ENCODE measurements at regions not wholly inside any gene's neighbourhood (a gene's known extent, or its start where the extent isn't known, plus 50 kb on each side); places are given as distances from the start of the nearest gene placed in this dataset.
"Not testable (repeated sequence)": the region's sequence is repeated elsewhere in the genome, so short reads cannot be mapped to it uniquely, and the experiment has no call there.

- DNase-seq = no peak
These were observed 83.2 kb upstream of the OGFRL1 start for GRCh38 chr6:71205336-71205956.

DNA sequence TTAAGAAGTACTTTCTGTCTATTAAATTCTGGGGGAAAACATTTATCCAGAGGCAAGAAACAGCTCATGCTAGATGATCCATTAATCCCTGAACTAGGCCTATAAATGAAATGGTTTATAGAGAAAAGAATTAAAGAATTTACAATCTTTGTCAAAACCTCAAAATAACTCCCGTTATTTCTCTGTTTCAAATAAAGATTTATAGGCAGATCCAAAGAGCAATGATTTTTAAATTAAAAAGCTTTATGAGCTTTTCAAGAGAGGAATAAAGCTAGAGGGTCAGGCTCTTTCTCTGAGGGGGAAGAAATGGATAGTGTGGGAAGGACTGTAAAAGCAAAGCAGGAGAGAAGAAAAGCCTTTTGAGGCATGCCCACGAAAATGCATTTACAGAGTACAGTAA is 82.5 kb upstream of the OGFRL1 start:
- no peak for DNase-seq

GRCh38 chr6:71209206-71209605 is 79.4 kb upstream of the OGFRL1 start:
- no peak for DNase-seq

DNA sequence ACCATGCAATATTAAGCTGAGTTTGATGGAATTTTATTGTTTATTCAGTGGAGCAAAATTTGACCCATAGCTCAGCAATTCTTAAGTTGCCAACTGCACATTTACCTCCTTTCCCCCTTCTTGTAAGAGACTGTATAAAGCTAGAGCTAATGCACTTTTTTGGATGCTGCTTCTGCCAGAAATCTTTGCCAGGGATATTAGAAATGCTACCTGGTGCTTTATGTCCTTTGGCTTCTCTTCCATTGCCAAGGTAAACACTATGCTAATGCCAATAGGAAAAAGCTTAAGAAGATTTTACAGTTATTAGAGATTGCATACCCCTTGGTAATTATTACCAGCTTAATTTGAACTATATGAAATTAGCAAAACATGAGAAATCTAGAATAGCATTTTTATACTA is 79.0 kb upstream of the OGFRL1 start:
- DNase-seq = no peak

GRCh38 chr6:71211799-71212198 is 76.8 kb upstream of the OGFRL1 start:
- DNase-seq = no peak

DNA sequence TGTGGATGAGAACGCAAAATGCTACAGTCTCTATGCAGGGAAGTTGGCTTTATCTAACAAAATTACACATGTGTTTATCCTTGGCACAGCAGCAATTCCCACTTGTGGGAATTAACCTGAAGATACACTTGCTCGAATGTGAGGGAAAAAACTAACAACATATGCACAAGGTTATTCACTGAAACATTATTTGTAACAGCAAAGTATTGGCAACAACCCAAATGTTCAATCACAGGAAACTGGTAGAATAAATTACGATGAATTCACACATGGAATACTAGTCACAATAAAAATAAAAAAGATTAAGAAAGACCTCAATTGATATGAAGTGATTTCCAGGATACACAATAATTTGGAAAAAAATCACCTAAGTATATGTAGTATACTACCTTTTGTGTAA is 68.1 kb upstream of the OGFRL1 start:
- no peak for DNase-seq

DNA sequence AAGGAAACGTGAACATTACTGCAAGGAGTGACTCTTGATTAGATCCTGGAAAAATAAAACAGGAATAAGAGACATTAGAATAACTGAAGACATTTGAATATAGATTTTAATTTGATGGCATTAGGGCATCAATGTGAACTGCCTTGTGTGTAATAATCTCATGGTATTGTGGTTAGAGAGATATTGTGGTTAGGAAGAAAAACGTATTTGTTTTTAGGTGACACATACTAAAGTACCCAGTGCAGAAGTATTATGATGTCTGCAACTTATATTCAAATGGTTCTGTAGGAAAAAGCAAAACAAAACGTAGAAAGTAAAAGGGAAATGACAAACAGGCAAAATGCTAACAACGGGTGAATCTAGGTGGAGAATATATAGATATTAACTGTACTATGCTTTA is 65.9 kb upstream of the OGFRL1 start:
- DNase-seq = no peak

DNA sequence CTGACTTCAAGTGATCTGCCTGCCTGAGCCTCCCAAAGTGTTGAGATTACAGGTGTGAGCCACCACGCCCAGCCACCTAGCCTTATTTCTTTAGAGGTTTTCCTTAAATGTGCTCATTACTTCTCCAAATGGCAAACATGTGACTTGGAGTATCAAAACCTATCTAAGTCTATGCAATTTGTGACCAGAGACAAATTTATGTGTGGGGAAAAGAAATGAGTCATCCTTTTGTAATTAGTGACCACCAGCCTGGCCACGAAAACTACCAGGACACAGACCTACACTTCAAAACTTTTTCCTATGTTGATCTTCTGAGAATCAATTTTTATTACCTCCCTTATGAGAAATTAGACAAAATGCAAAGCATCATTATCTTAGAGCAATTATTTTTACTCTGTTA is 64.6 kb upstream of the OGFRL1 start:
- DNase-seq = no peak

- no peak for DNase-seq
These were observed 62.5 kb upstream of the OGFRL1 start for GRCh38 chr6:71226151-71226550.

GRCh38 chr6:71228461-71229041 is 60.1 kb upstream of the OGFRL1 start:
- DNase-seq = no peak

DNA sequence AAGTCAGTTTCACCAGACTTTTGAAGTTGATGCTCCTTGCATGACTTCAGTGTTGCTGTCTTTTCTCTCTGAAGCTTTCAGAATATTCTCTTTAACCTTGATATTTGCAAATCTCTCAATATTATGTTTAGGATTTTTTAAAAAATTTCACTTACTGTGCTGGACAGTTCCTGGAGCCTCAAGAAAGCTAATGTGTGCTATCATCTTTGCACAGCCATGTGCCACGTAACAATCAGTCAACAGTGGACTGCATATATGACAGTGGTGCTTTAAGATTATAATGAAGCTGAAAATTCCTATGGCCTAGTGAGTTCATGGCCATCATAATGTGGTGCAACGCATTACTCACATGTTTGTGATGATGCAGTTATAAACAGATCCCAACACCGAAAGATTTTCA is 59.1 kb upstream of the OGFRL1 start:
- DNase-seq = no peak

- not testable (repeated sequence) for DNase-seq
These were observed 55.7 kb upstream of the OGFRL1 start for GRCh38 chr6:71232890-71233289.

DNA sequence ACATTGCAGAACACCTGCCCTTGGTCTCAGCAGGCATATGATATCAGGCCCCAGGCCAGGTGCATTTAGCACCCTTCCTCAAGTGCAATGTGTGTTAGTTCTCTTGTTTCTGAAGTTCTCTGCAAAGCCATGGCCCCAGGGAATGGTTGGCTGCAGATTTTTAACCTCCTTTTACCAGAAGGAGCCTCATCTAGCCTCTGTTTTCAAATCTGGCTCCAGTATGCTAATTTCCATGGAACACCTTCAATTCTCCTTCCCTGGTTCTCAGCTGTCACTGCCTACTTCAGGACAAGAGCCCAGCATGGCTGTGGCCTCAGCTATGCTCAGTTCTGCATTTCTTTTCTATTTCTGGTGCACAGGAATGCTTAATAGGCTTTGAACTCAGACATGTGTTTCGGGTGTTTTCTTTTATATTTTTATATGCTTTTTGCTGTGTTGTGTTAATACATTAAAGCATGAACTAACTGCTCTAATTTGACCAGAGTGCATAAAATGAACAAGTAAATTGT is 51.6 kb upstream of the OGFRL1 start:
- no peak for DNase-seq

DNA sequence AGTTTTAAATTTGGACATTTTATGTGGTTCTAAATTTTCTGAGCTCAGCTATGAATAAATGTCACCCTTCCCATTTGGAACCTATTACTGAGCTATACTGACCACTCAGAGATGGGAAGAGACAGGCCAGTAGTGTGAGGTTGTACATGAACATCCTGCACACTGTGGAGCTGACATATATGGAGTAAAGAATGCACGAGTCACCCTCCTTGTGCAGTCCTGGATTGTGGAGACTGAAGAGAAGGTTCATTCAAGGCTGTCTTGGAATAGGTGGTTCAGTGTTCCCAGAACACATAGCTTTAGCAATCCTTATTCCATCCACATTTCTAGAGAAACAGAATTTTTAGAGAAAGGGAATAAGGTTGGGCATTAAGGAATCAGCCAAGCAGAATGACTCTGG is 50.3 kb upstream of the OGFRL1 start:
- DNase-seq = no peak

Measured in DMS153 (cell line).